Erythroblast (primary cell): ENCODE measurements at regions not wholly inside any gene's neighbourhood (a gene's known extent, or its start where the extent isn't known, plus 50 kb on each side); places are given as distances from the start of the nearest gene placed in this dataset.

ENCODE experiments used
- GATA1 ChIP-seq: IDR thresholded peaks from 2 replicates; pipeline ENCODE4 v1.6.1; 2011; ENCODE audit warnings: low read depth, mild to moderate bottlenecking, control low read depth, low read length, moderate library complexity
- POLR2A ChIP-seq: IDR thresholded peaks from 2 replicates; pipeline ENCODE4 v1.6.1; 2011; ENCODE audit warnings: mild to moderate bottlenecking, low read length

DNA sequence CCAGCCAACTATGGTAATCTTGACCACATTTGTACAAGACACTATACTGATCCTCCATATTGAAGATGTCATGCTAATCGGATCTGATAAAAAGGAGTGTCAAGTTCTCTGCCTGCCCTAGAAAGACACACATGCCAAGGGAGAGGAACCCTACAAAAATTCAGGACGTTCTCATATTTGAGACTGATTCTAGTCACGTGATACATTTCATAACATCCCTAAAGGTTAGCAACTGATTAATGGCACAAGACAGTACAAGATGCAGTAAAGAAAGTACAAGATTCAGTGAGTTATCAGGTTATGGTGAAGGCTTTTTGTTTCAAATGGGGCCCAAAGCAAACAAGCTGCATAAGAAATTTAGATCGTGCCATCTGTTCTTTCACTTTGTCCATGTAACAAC is 190.7 kb upstream of the MOCS1 start:
- TF ChIP-seq POLR2A (no peak), GATA1 (no peak)
